Fibroblast of lung (primary cell): ENCODE measurements at regions not wholly inside any gene's neighbourhood (a gene's known extent, or its start where the extent isn't known, plus 50 kb on each side); places are given as distances from the start of the nearest gene placed in this dataset.

ENCODE experiments used
- EZH2 ChIP-seq: IDR thresholded peaks from 2 replicates; pipeline ENCODE4 v1.5.1; 2012; ENCODE audit warnings: low read length, control low read depth, mild to moderate bottlenecking; ENCODE audit errors: missing control alignments
- TF ChIP-seq, protein P1 (sequence below), 2 donors: IDR thresholded peaks in 1 of 2; conservative IDR thresholded peaks in 1 of 2; 1 replicate in 1 of 2; 2 replicates in 1 of 2; pipeline ENCODE4 v1.5.1; 2011 to 2012; ENCODE audit warnings: low read length in 2 of 2, control low read depth in 1 of 2, inconsistent platforms in 1 of 2, low read depth in 1 of 2, mild to moderate bottlenecking in 1 of 2

DNA sequence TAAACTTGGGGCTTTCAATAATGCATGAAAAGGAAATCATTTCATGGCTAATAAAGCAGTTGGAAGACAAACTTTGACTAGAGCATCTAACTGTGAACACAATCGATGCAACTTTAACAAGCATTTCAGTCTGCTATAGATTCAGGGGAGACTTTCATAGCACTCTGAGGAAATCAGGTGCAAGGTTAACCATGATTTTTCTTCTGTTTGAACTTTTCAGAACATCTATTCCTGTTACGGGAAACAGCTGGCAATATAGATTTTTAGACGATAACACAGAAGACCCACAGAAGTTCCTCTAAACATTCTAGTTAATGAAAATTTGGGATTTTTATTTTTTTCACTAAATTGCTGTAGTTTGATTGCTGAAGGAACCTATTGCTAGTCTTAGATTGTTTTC, 177.3 kb downstream of the TRIM33 start:
- TF ChIP-seq, protein P1, sequence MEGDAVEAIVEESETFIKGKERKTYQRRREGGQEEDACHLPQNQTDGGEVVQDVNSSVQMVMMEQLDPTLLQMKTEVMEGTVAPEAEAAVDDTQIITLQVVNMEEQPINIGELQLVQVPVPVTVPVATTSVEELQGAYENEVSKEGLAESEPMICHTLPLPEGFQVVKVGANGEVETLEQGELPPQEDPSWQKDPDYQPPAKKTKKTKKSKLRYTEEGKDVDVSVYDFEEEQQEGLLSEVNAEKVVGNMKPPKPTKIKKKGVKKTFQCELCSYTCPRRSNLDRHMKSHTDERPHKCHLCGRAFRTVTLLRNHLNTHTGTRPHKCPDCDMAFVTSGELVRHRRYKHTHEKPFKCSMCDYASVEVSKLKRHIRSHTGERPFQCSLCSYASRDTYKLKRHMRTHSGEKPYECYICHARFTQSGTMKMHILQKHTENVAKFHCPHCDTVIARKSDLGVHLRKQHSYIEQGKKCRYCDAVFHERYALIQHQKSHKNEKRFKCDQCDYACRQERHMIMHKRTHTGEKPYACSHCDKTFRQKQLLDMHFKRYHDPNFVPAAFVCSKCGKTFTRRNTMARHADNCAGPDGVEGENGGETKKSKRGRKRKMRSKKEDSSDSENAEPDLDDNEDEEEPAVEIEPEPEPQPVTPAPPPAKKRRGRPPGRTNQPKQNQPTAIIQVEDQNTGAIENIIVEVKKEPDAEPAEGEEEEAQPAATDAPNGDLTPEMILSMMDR (conservative IDR thresholded peaks at IDR 0.05 in 1 of 2, IDR thresholded peaks at IDR 0.05 in 1 of 2; ENCODE audit: low read depth in 1 of 2, low read length in 2 of 2) = no peak
- no peak for TF ChIP-seq EZH2
